Non-pigmented ciliary epithelial cell (primary cell): ENCODE measurements at regions not wholly inside any gene's neighbourhood (a gene's known extent, or its start where the extent isn't known, plus 50 kb on each side); places are given as distances from the start of the nearest gene placed in this dataset.
"Not testable (repeated sequence)": the region's sequence is repeated elsewhere in the genome, so short reads cannot be mapped to it uniquely, and the experiment has no call there.

ENCODE experiments used
- DNase-seq: peaks from one replicate; pipeline ENCODE4 v3.0.0-alpha.2; 2010; ENCODE audit warnings: low read depth

GRCh38 chr1:222239130-222239529 lies 308.8 kb downstream of the HHIPL2 start:
- no peak for DNase-seq

- no peak for DNase-seq
Observed at GRCh38 chr1:222234351-222234750, 313.6 kb downstream of the HHIPL2 start.

DNA sequence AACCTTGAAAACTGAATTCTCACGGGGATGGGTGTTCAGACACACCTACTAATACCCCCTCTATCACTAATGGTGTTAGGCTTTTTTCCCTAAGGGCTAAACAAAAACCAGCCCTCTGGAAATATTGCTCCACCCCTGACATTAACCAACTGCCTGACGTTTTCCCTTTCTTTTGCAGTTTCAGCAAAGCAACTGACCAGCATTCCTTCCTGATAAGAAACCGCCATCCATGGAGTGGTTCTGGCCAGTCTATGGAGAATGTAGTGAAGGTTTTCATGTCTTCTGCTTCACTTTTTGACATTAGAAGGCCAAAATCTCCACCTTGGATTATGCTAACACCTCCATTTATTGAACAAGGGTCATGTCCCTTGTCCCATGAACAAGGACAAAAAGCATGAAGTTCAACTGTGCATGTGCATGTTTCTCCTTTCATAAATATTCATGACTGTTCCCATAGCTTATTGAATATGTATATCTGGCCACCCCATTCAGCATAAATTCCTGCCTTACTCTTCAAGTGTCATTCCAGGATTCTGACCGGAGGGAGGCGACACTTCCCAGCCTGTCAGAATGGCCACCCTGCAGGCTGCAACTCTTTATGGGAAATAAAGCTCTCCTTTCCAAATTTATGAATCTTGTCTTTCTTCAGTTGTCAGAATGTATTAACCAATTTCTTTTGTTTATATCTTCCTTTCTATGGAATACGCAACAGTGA lies 314.3 kb downstream of the HHIPL2 start:
- no peak for DNase-seq

GRCh38 chr1:222232842-222233241 lies 315.1 kb downstream of the HHIPL2 start:
- DNase-seq = no peak

GRCh38 chr1:222229672-222230312 lies 318.1 kb downstream of the HHIPL2 start:
- DNase-seq = no peak

GRCh38 chr1:222225316-222225691 lies 322.6 kb downstream of the HHIPL2 start:
- DNase-seq = no peak

- no peak for DNase-seq
Observed at GRCh38 chr1:222224636-222225315, 323.1 kb downstream of the HHIPL2 start.

DNA sequence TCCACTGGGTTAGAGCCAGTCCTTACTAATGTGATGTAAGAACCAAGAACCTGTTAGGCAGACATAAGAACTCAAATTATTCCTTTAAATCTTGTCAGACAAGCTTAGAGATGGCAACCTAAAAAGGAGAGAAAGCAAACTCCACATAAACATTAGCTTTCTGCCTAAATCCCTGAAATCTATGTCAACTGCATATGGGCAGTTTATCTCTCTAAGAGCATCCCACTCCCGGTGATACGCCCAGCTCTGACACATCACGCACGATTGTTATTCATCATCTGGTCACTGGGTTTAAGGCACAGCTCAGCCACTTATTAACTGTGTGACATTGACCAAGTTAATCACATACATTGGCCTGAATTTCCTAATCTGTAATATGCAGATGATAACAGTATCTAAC lies 323.7 kb downstream of the HHIPL2 start:
- DNase-seq = no peak

GRCh38 chr1:222223010-222223409 lies 324.9 kb downstream of the HHIPL2 start:
- no peak for DNase-seq

DNA sequence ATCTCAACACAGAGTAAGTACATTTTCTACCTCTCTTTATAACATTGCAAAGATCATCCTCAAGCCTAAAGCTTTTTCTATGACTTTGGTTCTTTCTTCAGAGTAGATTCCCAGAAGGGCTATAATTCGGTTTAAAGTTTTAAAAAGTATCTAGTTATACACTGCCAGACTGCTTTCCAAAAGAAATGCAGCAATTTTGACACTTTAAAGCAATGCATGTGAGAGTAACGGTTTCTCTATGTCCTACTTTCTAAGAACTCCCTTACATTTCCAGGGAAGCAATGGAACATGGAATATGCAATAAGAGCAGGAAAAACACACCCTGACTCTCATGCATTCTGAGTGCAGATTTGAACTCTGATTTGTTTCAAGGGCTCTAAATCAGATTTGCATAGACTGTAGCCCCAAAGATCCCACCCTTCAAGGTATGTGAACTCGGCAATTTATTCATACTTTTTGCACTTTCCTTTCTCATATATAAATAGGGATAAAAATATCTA lies 331.6 kb downstream of the HHIPL2 start:
- no peak for DNase-seq

- no peak for DNase-seq
Observed at GRCh38 chr1:222210776-222211175, 337.1 kb downstream of the HHIPL2 start.

DNA sequence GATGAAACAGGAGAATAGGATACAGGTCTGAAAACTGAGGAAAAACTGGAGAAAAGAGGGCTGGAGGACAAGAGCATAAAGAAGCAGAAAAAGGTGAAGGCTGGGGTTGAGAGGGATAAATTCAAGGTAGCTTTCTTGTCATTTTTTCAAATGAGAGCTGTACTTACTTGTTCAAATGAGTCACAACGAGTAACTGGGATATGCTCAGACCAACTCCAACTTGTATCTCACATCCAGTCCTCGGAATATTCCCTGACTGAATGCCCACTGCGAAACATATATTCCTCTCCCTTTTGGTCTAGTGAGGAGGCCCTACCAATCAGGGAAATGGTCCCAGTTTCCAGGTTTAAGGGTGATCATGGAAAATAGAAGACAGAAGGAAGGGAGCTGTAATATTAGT lies 343.4 kb downstream of the HHIPL2 start:
- DNase-seq = no peak

DNA sequence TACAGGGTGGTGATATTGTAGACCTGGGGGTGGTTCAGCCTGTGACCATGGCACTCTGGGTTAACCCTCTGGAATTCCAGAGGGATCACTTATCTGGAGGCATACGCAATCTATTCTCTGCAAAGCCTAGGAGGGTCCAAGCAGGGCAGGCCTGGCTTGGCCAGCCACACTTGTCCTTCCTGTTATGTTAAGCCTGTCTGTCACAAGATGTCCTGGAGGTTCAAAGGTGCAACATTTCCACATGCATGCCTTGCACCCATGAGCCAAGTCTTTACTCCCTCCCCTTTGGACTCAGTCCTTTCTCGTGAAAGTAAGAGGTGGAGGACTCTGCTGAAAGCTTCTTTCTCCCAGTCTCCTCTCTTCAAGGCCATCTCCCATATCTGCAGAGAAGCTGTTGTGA lies 345.1 kb downstream of the HHIPL2 start:
- DNase-seq = no peak

GRCh38 chr1:222196736-222197135 lies 351.2 kb downstream of the HHIPL2 start:
- DNase-seq = no peak

- no peak for DNase-seq
Observed at GRCh38 chr1:222196288-222196687, 351.6 kb downstream of the HHIPL2 start.

- DNase-seq = no peak
Observed at GRCh38 chr1:222195857-222196256, 352.0 kb downstream of the HHIPL2 start.

DNA sequence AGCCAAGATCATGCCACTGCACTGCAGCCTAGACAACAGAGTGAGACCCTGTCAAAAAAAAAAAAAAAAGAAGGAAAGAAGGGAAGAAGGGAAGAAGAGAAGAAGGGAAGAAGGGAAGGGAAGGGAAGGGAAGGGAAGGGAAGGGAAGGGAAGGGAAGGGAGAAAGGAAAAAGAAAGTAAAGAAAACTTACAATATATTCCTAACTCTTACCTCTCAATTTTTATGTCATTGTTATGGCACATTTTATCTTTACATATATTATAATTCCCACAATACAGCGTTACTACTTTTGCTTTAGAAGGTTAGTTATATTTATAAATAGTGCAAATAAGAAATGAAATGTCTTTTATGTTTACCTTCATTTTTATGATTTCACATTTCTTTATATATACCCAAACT lies 358.7 kb downstream of the HHIPL2 start:
- DNase-seq = no peak

GRCh38 chr1:222187566-222188332 lies 360.2 kb downstream of the HHIPL2 start:
- DNase-seq = no peak

GRCh38 chr1:222182641-222183040 lies 365.3 kb downstream of the HHIPL2 start:
- DNase-seq = no peak

DNA sequence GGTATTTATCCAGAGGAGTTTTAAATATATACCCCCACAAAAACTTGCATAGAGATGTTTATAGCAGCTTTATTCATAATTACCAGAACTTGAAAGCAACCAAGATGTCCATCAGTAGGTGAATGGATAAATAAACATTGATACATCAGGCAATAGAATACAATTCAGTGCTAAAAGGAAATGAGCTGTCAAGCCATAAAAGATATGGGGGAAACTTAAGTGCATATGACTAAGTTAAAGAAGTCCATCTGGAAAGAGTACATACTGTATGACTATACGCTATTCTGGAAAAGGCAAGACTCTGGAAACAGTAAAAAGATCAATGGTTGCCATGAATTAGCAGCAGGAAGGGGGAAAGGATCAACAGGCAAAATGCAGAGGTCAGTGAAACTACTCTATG lies 366.7 kb downstream of the HHIPL2 start:
- DNase-seq = no peak

GRCh38 chr1:222177496-222177895 lies 370.4 kb downstream of the HHIPL2 start:
- DNase-seq = not testable (repeated sequence)

DNA sequence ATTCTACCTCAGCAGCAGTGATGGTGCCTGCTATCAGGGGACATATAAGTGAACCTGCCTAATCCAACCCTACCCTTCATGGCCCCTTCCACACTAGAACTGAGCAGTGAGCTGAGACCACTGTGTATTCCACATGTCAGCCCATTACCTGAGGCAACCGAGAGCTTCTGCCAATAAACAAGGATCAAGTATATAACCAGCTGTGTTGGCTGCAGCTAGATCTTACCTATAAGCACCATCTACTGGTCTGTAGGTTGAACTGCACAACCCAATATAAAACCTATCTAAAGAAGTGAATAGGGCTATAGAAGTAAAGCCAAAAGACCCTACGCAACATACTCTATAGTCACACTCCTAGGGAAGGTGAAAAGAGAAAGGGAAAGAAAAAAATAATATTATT lies 376.9 kb downstream of the HHIPL2 start:
- DNase-seq = peak; percentile 23
